Stimulated activated CD8-positive, alpha-beta memory T cell treated with anti-CD3 and anti-CD28 coated beads, Interleukin-4, amount 100 ng/mL, for 48 hours (primary cell): ENCODE measurements at regions not wholly inside any gene's neighbourhood (a gene's known extent, or its start where the extent isn't known, plus 50 kb on each side); places are given as distances from the start of the nearest gene placed in this dataset.

Experiments
- DNase-seq: peaks from one replicate; pipeline ENCODE4 v3.0.0-alpha.2; 2020

DNA sequence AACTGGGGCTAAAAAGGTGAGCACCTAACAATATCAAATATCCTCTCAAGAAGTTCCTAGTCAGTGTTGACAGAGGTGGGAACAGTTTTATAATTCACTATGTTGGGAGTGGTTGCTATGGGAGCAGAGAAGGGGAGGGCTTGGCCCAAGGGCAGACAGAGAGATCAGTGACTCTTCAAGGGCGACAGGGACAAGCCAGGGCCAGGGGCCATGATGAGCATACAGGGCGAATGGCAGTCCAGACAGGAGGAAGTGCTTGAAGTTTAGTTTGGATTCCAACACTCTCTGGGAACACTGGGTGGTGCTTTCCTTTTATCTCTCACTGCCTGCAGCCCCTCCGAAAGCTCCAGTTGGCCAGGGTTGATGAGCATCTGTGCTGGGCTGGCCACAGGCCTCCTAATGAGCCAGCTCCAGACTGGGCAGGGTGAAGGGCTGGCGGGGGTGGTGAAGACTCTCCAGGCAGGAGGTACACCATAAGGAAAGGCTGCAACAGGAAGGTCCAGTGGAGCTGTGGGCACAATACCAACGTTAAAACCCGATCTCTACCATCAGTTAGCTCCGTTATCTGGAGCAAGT lies 111.3 kb downstream of the TMEM174 start:
- DNase-seq = no peak

DNA sequence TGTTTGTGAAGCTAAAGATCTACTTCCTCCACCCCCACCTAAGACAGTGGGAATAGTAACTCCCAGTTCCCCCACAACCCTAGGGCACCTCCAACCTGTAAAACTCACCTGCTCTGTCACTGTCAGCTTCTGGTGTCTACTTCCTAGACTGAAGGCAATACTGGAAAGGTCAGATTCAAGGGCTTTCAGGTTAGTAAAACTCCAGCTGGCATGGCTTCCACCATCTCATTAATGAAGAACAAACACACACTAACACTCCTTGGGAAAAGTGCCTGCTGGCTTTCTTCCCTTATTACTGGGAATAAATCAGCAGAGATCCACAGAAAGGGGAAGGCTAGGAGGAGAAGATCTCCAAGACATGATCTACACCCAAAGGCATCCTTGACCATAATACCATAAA lies 109.9 kb downstream of the TMEM174 start:
- no peak for DNase-seq

- DNase-seq = no peak
Measured at GRCh38 chr5:73282383-73282782, 109.4 kb downstream of the TMEM174 start.

- DNase-seq = no peak
Measured at GRCh38 chr5:73280821-73281746, 108.1 kb downstream of the TMEM174 start.

- no peak for DNase-seq
Measured at GRCh38 chr5:73280386-73280785, 107.4 kb downstream of the TMEM174 start.

- DNase-seq = no peak
Measured at GRCh38 chr5:73279805-73280204, 106.8 kb downstream of the TMEM174 start.

GRCh38 chr5:73278693-73279092 lies 105.7 kb downstream of the TMEM174 start:
- no peak for DNase-seq

- DNase-seq = no peak
Measured at GRCh38 chr5:73274881-73275663, 102.1 kb downstream of the TMEM174 start.

- DNase-seq = no peak
Measured at GRCh38 chr5:73274121-73274520, 101.1 kb downstream of the TMEM174 start.

DNA sequence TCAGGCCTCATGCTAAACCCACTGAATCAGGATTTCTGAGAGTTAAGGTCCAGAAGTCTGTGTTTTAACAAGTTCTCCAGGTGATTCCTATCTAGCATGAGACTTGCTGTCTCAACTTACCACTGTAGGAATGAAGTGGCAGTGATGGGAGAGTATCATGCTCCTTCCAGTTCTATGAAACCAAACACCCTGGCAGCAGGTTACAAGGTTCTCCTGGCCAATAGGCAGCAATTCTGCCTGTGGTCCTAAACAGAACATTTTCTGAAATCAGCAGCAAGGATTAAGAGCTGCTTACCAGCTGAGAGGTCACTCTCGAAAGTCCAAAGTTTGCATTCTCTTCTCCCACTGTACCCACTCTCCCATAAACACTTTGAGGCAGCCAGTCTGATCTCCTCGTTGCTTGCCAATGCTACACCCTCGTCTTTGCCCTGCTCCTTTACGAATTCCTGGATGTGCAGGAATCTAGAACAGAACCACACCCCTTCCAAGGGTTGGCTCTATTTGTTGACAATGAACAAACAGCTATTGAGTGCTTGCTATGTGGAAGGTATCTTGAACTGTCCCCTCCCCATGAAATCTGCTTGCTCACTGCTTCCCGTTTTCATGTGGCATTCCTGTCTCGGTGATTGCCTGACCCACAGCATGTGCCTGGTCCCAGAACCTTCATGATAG lies 100.5 kb downstream of the TMEM174 start:
- DNase-seq = no peak

- DNase-seq = no peak
Measured at GRCh38 chr5:73272351-73272750, 99.4 kb downstream of the TMEM174 start.

DNA sequence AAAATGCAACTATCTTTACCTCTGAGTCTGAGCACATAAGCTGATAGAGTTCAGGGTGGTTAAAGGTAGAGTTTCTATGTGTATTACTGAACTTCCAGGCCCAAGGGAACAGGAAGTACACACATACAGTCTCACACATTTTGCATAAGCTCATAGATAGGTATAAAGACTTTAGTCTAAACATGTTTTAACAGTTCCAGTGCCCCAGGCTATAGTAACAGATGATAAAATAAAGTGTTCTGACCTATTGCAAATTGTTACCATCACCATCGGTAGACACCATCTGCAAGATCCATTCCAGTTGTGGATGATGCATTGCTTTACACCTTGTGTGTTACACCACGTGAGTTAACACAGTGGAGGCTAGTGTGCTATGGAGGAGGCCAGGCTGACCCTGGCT lies 95.8 kb downstream of the TMEM174 start:
- DNase-seq = no peak

DNA sequence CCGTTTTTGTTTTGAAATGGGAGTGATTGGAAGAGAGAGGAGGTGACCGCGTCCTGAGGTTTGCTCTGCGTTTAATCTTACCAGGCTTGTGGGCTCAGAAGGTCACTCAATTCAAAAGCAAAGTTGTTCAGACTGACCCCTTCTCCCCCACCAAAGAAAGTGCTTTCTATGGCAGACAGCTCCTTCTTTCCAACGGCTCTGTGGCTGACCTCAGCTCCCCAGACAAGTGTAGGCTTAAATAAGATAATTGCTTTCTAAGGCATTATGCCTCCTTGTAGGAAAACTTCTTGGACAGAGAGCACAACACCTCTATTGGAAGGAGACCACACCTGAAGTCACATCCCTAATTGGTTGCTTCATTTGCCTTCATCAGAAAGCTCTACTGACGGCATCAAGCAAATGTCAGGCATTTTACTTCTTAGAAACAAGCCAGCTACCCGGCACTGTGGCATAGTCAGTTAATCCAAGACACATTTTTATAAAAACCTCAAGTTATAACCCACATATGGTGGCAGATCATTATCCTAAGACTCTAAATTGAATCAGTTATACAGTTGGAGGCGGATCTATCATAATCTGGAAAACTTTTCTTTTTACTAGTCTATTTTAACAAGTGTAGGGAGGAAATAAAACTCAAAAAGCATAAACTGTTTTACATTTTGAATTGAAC lies 94.9 kb downstream of the TMEM174 start:
- DNase-seq = no peak

GRCh38 chr5:73266925-73267765 lies 94.2 kb downstream of the TMEM174 start:
- no peak for DNase-seq

DNA sequence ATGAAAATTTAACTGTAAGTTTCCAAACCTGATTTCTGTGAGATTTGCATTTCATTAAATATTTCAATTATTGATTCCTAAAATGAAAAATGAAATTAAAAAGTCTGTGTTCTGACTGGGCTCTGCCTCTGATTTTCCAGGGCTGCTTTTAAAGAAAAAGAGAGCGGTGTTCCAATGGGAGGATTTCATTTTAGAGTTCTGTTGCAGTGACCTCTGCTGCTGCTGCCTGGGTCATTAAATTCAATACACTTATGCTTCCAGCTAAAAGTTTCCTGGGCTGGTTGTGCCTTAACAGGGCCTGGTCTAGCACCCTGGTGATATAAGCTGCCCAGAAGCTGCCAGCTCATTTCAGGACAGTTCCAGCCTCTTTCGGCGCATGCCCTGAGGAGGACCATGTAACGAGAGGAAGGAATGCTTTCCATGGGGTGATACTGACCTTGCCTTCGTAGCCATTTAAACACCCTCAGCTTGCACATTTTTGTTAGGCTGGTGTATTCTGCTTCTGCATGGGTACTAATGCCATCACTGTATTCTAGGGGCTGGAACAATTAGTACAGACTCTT lies 93.3 kb downstream of the TMEM174 start:
- DNase-seq = no peak

GRCh38 chr5:73265641-73266040 lies 92.6 kb downstream of the TMEM174 start:
- no peak for DNase-seq

DNA sequence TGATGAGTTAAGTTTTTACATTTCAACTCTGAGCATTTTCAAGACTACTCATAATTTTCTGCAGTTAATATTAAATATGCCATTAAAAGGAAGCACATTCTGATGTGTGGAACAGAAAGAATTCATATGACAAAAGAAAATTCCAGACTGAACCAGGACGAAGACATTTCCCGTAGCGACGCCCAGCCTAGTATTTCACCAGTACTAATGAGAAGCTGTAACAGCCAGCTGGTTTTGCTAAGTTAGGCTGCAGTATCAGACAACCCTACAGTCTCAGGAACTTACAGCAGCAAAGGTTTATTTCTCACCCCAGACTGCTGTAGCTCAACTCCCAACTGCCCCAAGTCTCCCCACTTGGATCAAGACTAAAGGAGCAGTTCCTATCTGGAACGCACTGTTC lies 91.6 kb downstream of the TMEM174 start:
- DNase-seq = no peak

- no peak for DNase-seq
Measured at GRCh38 chr5:73263001-73263710, 90.2 kb downstream of the TMEM174 start.

DNA sequence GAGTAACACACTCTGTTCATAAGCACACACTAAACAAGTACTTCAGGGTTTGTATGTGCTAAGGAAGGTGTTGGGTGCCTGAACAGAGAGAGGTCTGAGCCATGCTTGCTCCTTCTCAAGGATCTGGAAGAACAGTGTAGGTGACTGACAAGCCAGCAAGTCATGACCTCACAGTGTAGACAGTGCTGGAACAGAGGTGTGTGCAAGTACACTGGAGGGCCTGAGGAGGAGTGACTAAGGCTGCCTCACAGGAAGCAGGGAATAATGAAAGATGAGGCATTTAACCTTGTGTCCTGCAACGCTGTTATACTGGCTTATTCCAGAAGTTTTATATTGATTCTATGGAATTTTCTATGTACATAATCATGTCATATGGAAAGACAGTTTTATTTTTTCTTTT lies 83.9 kb downstream of the TMEM174 start:
- no peak for DNase-seq

- DNase-seq = no peak
Measured at GRCh38 chr5:73256462-73256861, 83.5 kb downstream of the TMEM174 start.

DNA sequence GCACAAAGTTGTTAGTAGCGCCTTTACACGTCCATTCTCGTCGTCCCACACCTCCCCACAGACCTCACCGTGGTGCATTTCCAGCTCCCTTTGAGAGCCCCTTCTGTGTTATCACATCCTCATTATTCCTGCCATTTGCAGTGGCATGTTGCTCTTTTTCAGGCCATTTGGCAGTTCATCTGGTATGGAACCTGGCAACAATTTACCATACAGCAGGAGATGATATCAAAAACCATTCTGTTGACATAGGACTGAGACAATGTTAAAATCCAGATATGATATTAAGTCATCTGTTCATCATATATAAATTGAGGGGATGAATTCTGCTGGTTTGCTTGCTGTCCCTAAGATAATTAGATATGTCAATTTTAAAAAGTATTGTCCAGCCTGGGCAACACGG lies 83.0 kb downstream of the TMEM174 start:
- no peak for DNase-seq
